ENCODE measurements at regions not wholly inside any gene's neighbourhood (a gene's known extent, or its start where the extent isn't known, plus 50 kb on each side); places are given as distances from the start of the nearest gene placed in this dataset.

GRCh38 chr2:105454801-105455485, 56.1 kb upstream of the FHL2 start:
- no peak overlapping the region for H2AFZ ChIP-seq (ENCODE audit: low read depth)
- CTCF ChIA-PET: no interaction called here
- H3F3A ChIP-seq (replicated peaks; ENCODE audit: insufficient read depth): no peaks in the 10 kb centered on the region
- H4K20me1 ChIP-seq (ENCODE audit: insufficient read depth): no peaks in the 10 kb centered on the region
- H3K9me3 ChIP-seq: no peaks in the 10 kb centered on the region
- peak overlapping the region in 1 of 2 experiments; percentile 34; a peak in 2 of 4 replicates for H3K27ac ChIP-seq (ENCODE audit: low read depth in 2 of 2, low read length in 1 of 2)
- H3K4me1 ChIP-seq (ENCODE audit: control insufficient read depth in 1 of 2, insufficient read depth in 2 of 2, low read depth in 1 of 2, low read length in 1 of 2): peaks cover 0 to 6% of the 10 kb centered on the region in 2 experiments; a peak in 1 of 4 replicates
- no peaks in the 10 kb centered on the region for H3K79me2 ChIP-seq (ENCODE audit: insufficient read depth)
- WGBS (ENCODE audit: low lambda C conversion rate): 53% methylated on average over 6 of the region's 6 CpGs
- 0 out of 2 replicates have a peak overlapping the region, but pooled peaks have one; percentile 27 for H3K4me2 ChIP-seq
- TF ChIP-seq FOXJ3 (CRISPR knock-in tag; IDR thresholded peaks at IDR 0.05) (no peak), RAD21 (IDR thresholded peaks at IDR 0.05; ENCODE audit: low read length) (peak; percentile 18)
- TF ChIP-seq, protein P1, sequence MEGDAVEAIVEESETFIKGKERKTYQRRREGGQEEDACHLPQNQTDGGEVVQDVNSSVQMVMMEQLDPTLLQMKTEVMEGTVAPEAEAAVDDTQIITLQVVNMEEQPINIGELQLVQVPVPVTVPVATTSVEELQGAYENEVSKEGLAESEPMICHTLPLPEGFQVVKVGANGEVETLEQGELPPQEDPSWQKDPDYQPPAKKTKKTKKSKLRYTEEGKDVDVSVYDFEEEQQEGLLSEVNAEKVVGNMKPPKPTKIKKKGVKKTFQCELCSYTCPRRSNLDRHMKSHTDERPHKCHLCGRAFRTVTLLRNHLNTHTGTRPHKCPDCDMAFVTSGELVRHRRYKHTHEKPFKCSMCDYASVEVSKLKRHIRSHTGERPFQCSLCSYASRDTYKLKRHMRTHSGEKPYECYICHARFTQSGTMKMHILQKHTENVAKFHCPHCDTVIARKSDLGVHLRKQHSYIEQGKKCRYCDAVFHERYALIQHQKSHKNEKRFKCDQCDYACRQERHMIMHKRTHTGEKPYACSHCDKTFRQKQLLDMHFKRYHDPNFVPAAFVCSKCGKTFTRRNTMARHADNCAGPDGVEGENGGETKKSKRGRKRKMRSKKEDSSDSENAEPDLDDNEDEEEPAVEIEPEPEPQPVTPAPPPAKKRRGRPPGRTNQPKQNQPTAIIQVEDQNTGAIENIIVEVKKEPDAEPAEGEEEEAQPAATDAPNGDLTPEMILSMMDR (IDR thresholded peaks at IDR 0.05): peak; percentile 33; the same call in 1 of the 2 replicates
- POLR2A ChIA-PET: interaction anchor here (1.2 kb wide), 1 partner anchor 17 kb away, joined by 4 read pairs; no protein-coding TSS in a partner anchor
- no peak overlapping the region for H3K4me3 ChIP-seq (ENCODE audit: low read depth in 2 of 2, low read length in 1 of 2)
- DNase-seq: no peak
- H3K27me3 ChIP-seq (ENCODE audit: insufficient read depth): no peaks in the 10 kb centered on the region
- H3K36me3 ChIP-seq (replicated peaks in 1 of 2; ENCODE audit: control insufficient read depth in 1 of 2, insufficient read depth in 2 of 2, low read length in 1 of 2): no peaks in the 10 kb centered on the region
- H3K9ac ChIP-seq: no peak overlapping the region; the same call in 1 of the 2 replicates
- H3K9me2 ChIP-seq: no peaks in the 10 kb centered on the region

GRCh38 chr2:105451571-105452166, 52.8 kb upstream of the FHL2 start:
- H3K4me2 ChIP-seq: no peak overlapping the region
- H3K27me3 ChIP-seq (ENCODE audit: insufficient read depth): 0 out of 2 replicates have a peak, but pooled peaks cover 12% of the 10 kb centered on the region
- H3K36me3 ChIP-seq (replicated peaks in 1 of 2; ENCODE audit: control insufficient read depth in 1 of 2, insufficient read depth in 2 of 2, low read length in 1 of 2): no peaks in the 10 kb centered on the region
- no peak overlapping the region for H2AFZ ChIP-seq (ENCODE audit: low read depth)
- no peak overlapping the region for H3K27ac ChIP-seq (ENCODE audit: low read depth in 2 of 2, low read length in 1 of 2)
- H3K9me2 ChIP-seq: no peaks in the 10 kb centered on the region
- H3F3A ChIP-seq (replicated peaks; ENCODE audit: insufficient read depth): no peaks in the 10 kb centered on the region
- no peaks in the 10 kb centered on the region for H4K20me1 ChIP-seq (ENCODE audit: insufficient read depth)
- H3K79me2 ChIP-seq (ENCODE audit: insufficient read depth): no peaks in the 10 kb centered on the region
- H3K4me3 ChIP-seq (ENCODE audit: low read depth in 2 of 2, low read length in 1 of 2): no peak overlapping the region
- DNase-seq: no peak
- no peak overlapping the region for H3K9ac ChIP-seq
- ChIA-PET POLR2A (no interaction called here), CTCF (interaction anchor here (0.9 kb wide), 1 partner anchor 69 kb away, joined by 3 read pairs; no protein-coding TSS in a partner anchor)
- 65% methylated on average over 5 of the region's 5 CpGs for WGBS (ENCODE audit: low lambda C conversion rate)
- peaks cover 0 to 9% of the 10 kb centered on the region in 2 experiments; a peak in 1 of 4 replicates for H3K4me1 ChIP-seq (ENCODE audit: control insufficient read depth in 1 of 2, insufficient read depth in 2 of 2, low read depth in 1 of 2, low read length in 1 of 2)
- H3K9me3 ChIP-seq: no peaks in the 10 kb centered on the region
- TF ChIP-seq SMC3 (IDR thresholded peaks at IDR 0.05; ENCODE audit: low read depth, low read length) (no peak), EP300 (IDR thresholded peaks at IDR 0.05; ENCODE audit: borderline replicate concordance in 1 of 2, low read depth in 1 of 2, low read length in 1 of 2) (no peak), MEF2A (IDR thresholded peaks at IDR 0.05; ENCODE audit: borderline replicate concordance, low read depth) (no peak), GABPA (IDR thresholded peaks at IDR 0.05; ENCODE audit: low read depth) (no peak), FOXM1 (IDR thresholded peaks at IDR 0.05; ENCODE audit: low read depth) (no peak), JUND (IDR thresholded peaks at IDR 0.05) (no peak), RFX5 (IDR thresholded peaks at IDR 0.05; ENCODE audit: low read length) (no peak), TAF1 (IDR thresholded peaks at IDR 0.05; ENCODE audit: borderline replicate concordance, low read depth, low read length) (no peak), FOXJ3 (CRISPR knock-in tag; IDR thresholded peaks at IDR 0.05) (no peak)
- TF ChIP-seq, protein P2, sequence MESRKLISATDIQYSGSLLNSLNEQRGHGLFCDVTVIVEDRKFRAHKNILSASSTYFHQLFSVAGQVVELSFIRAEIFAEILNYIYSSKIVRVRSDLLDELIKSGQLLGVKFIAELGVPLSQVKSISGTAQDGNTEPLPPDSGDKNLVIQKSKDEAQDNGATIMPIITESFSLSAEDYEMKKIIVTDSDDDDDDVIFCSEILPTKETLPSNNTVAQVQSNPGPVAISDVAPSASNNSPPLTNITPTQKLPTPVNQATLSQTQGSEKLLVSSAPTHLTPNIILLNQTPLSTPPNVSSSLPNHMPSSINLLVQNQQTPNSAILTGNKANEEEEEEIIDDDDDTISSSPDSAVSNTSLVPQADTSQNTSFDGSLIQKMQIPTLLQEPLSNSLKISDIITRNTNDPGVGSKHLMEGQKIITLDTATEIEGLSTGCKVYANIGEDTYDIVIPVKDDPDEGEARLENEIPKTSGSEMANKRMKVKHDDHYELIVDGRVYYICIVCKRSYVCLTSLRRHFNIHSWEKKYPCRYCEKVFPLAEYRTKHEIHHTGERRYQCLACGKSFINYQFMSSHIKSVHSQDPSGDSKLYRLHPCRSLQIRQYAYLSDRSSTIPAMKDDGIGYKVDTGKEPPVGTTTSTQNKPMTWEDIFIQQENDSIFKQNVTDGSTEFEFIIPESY (IDR thresholded peaks at IDR 0.05; ENCODE audit: borderline replicate concordance, low read depth): no peak
- TF ChIP-seq, protein P3, sequence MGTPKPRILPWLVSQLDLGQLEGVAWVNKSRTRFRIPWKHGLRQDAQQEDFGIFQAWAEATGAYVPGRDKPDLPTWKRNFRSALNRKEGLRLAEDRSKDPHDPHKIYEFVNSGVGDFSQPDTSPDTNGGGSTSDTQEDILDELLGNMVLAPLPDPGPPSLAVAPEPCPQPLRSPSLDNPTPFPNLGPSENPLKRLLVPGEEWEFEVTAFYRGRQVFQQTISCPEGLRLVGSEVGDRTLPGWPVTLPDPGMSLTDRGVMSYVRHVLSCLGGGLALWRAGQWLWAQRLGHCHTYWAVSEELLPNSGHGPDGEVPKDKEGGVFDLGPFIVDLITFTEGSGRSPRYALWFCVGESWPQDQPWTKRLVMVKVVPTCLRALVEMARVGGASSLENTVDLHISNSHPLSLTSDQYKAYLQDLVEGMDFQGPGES (IDR thresholded peaks at IDR 0.05; ENCODE audit: low read depth, low read length): no peak
- TF ChIP-seq, protein P4, sequence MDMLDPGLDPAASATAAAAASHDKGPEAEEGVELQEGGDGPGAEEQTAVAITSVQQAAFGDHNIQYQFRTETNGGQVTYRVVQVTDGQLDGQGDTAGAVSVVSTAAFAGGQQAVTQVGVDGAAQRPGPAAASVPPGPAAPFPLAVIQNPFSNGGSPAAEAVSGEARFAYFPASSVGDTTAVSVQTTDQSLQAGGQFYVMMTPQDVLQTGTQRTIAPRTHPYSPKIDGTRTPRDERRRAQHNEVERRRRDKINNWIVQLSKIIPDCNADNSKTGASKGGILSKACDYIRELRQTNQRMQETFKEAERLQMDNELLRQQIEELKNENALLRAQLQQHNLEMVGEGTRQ (IDR thresholded peaks at IDR 0.05; ENCODE audit: borderline replicate concordance, low read depth, low read length): no peak
- TF ChIP-seq, protein P5, sequence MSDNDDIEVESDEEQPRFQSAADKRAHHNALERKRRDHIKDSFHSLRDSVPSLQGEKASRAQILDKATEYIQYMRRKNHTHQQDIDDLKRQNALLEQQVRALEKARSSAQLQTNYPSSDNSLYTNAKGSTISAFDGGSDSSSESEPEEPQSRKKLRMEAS (IDR thresholded peaks at IDR 0.05; ENCODE audit: low read depth): no peak

Data from SK-N-SH (cell line).